Upper lobe of left lung (tissue), 4 donors: ENCODE measurements at regions not wholly inside any gene's neighbourhood (a gene's known extent, or its start where the extent isn't known, plus 50 kb on each side); places are given as distances from the start of the nearest gene placed in this dataset.
"Not testable (repeated sequence)": the region's sequence is repeated elsewhere in the genome, so short reads cannot be mapped to it uniquely, and the experiment has no call there.

Experiments
- CTCF ChIP-seq, 6 experiments: fragments of 450-650 bp in 4 of 6; fragments of 200-600 bp in 2 of 6; sonication (generic) in 2 of 6; IDR thresholded peaks; one replicate each; pipeline ENCODE4 v1.5.1; 2016 to 2019; ENCODE audit warnings: antibody characterized with exemption in 6 of 6
- POLR2A ChIP-seq, 4 donors: fragments of 450-650 bp; IDR thresholded peaks; one replicate each; pipeline ENCODE4 v1.5.1; 2016 to 2017; ENCODE audit warnings: antibody characterized with exemption in 4 of 4, mild to moderate bottlenecking in 2 of 4
- POLR2AphosphoS5 ChIP-seq, 2 donors: sonication (generic); formaldehyde crosslinking; IDR thresholded peaks; one replicate each; pipeline ENCODE4 v1.5.1; 2017; ENCODE audit warnings: antibody characterized with exemption in 2 of 2

- TF ChIP-seq CTCF, POLR2AphosphoS5, POLR2A (IDR thresholded peaks at IDR 0.05): not testable (repeated sequence)
Measured at GRCh38 chr4:123004079-123004478, 81.7 kb upstream of the NUDT6 start.
